NCI-H524 treated with DMSO at 0.1 percent for 48 hours (cell line): ENCODE measurements at regions not wholly inside any gene's neighbourhood (a gene's known extent, or its start where the extent isn't known, plus 50 kb on each side); places are given as distances from the start of the nearest gene placed in this dataset.
"Not testable (repeated sequence)": the region's sequence is repeated elsewhere in the genome, so short reads cannot be mapped to it uniquely, and the experiment has no call there.

Experiments
- DNase-seq: peaks from one replicate; lab custom pipeline; 2025; lab: John Stamatoyannopoulos, UW

- no peak for DNase-seq
Observed at GRCh38 chr13:47892374-47892773, 108.7 kb downstream of the SUCLA2 start.

GRCh38 chr13:47890146-47890814, 110.8 kb downstream of the SUCLA2 start:
- no peak for DNase-seq

- DNase-seq: no peak
Observed at GRCh38 chr13:47886314-47886713, 114.8 kb downstream of the SUCLA2 start.

- DNase-seq: no peak
Observed at GRCh38 chr13:47875201-47875600, 125.9 kb downstream of the SUCLA2 start.

- not testable (repeated sequence) for DNase-seq
Observed at GRCh38 chr13:47873987-47874386, 127.1 kb downstream of the SUCLA2 start.

- not testable (repeated sequence) for DNase-seq
Observed at GRCh38 chr13:47873319-47873718, 127.8 kb downstream of the SUCLA2 start.

GRCh38 chr13:47869776-47870175, 131.3 kb downstream of the SUCLA2 start:
- no peak for DNase-seq

GRCh38 chr13:47865883-47866282, 135.2 kb downstream of the SUCLA2 start:
- DNase-seq: no peak

GRCh38 chr13:47862841-47863240, 138.2 kb downstream of the SUCLA2 start:
- no peak for DNase-seq

- DNase-seq: no peak
Observed at GRCh38 chr13:47859165-47859564, 141.9 kb downstream of the SUCLA2 start.

- peak; percentile 28 for DNase-seq
Observed at GRCh38 chr13:47858042-47859025, 142.7 kb downstream of the SUCLA2 start.

- DNase-seq: no peak
Observed at GRCh38 chr13:47853236-47853635, 147.8 kb downstream of the SUCLA2 start.

GRCh38 chr13:47846886-47847285, 154.2 kb downstream of the SUCLA2 start:
- no peak for DNase-seq

GRCh38 chr13:47845981-47846380, 155.1 kb downstream of the SUCLA2 start:
- no peak for DNase-seq

- DNase-seq: no peak
Observed at GRCh38 chr13:47843005-47843404, 158.1 kb downstream of the SUCLA2 start.

GRCh38 chr13:47841151-47841550, 159.9 kb downstream of the SUCLA2 start:
- no peak for DNase-seq

- no peak for DNase-seq
Observed at GRCh38 chr13:47837906-47838305, 163.2 kb downstream of the SUCLA2 start.

GRCh38 chr13:47837104-47837880, 163.8 kb downstream of the SUCLA2 start:
- no peak for DNase-seq

GRCh38 chr13:47835470-47836228, 165.4 kb downstream of the SUCLA2 start:
- DNase-seq: no peak

- no peak for DNase-seq
Observed at GRCh38 chr13:47832458-47832972, 168.6 kb downstream of the SUCLA2 start.

GRCh38 chr13:47831265-47831664, 169.8 kb downstream of the SUCLA2 start:
- no peak for DNase-seq
